MM.1S (cell line): ENCODE measurements at regions not wholly inside any gene's neighbourhood (a gene's known extent, or its start where the extent isn't known, plus 50 kb on each side); places are given as distances from the start of the nearest gene placed in this dataset.
A peak's percentile ranks its signal among the peaks of the same experiment; 100 is the strongest.

ENCODE experiments used
- DNase-seq: peaks from one replicate; pipeline ENCODE4 v3.0.0-alpha.2; 2015
- H2AFZ ChIP-seq: fragments of 300-600 bp; sonication (generic); 2 replicates; pipeline ENCODE4 v1.6.0; 2016; ENCODE audit warnings: antibody characterized with exemption, low read length
- H3F3A ChIP-seq: fragments of 300-600 bp; sonication (generic); 2 replicates; pipeline ENCODE4 v1.6.1; 2016; ENCODE audit warnings: mild to moderate bottlenecking, antibody characterized with exemption, low read length, moderate library complexity, mixed read lengths; ENCODE audit not compliant: insufficient read depth
- H3K27ac ChIP-seq: fragments of 300-600 bp; sonication (generic); 2 replicates; pipeline ENCODE4 v1.5.1; 2016; ENCODE audit warnings: mild to moderate bottlenecking, low read length
- H3K27me3 ChIP-seq: fragments of 300-600 bp; sonication (generic); replicated peaks from 2 replicates; pipeline ENCODE4 v1.6.0; 2016; ENCODE audit warnings: low read length; ENCODE audit not compliant: insufficient read depth
- H3K36me3 ChIP-seq: fragments of 300-600 bp; sonication (generic); replicated peaks from 2 replicates; pipeline ENCODE4 v1.6.1; 2016; ENCODE audit warnings: mild to moderate bottlenecking, low read length, mixed read lengths; ENCODE audit not compliant: insufficient read depth
- H3K4me1 ChIP-seq: fragments of 300-600 bp; sonication (generic); 2 replicates; pipeline ENCODE4 v1.6.1; 2016; ENCODE audit warnings: low read length, mixed read lengths
- H3K4me2 ChIP-seq: fragments of 300-600 bp; sonication (generic); 2 replicates; pipeline ENCODE4 v1.6.0; 2016; ENCODE audit warnings: low read depth, low read length
- H3K4me3 ChIP-seq: fragments of 300-600 bp; sonication (generic); 2 replicates; pipeline ENCODE4 v1.5.1; 2016; ENCODE audit warnings: low read length, mixed read lengths
- H3K79me2 ChIP-seq: fragments of 300-600 bp; sonication (generic); 2 replicates; pipeline ENCODE4 v1.6.1; 2016; ENCODE audit warnings: mixed run types, low read length, mixed read lengths
- H3K9ac ChIP-seq: fragments of 300-600 bp; sonication (generic); 2 replicates; pipeline ENCODE4 v1.6.1; 2016; ENCODE audit warnings: low read length, mixed read lengths
- H3K9me2 ChIP-seq: fragments of 300-600 bp; sonication (generic); replicated peaks from 2 replicates; pipeline ENCODE4 v1.6.1; 2016; ENCODE audit warnings: mild to moderate bottlenecking, low read length, mixed read lengths; ENCODE audit not compliant: insufficient read depth
- H3K9me3 ChIP-seq: fragments of 300-600 bp; sonication (generic); replicated peaks from 2 replicates; pipeline ENCODE4 v1.6.1; 2016; ENCODE audit warnings: mild to moderate bottlenecking, low read length, mixed read lengths; ENCODE audit not compliant: insufficient read depth
- H4K20me1 ChIP-seq: fragments of 300-600 bp; sonication (generic); 2 replicates; pipeline ENCODE4 v1.6.1; 2016; ENCODE audit warnings: mild to moderate bottlenecking, low read length, moderate library complexity, mixed read lengths; ENCODE audit not compliant: insufficient read depth
- CTCF ChIP-seq: fragments of 300-600 bp; sonication (generic); IDR thresholded peaks from 2 replicates; pipeline ENCODE4 v1.5.1; 2016; ENCODE audit warnings: antibody characterized with exemption, low read length, mixed read lengths
- EZH2 ChIP-seq: fragments of 300-600 bp; sonication (generic); optimal IDR thresholded peaks from 2 replicates; pipeline ENCODE3; 2017; ENCODE audit warnings: low read depth, mild to moderate bottlenecking, antibody characterized with exemption, low read length, mixed read lengths
- EZH2phosphoT487 ChIP-seq: fragments of 300-600 bp; sonication (generic); IDR thresholded peaks from 2 replicates; pipeline ENCODE4 v1.6.1; 2018; ENCODE audit warnings: antibody characterized with exemption, low read length

DNA sequence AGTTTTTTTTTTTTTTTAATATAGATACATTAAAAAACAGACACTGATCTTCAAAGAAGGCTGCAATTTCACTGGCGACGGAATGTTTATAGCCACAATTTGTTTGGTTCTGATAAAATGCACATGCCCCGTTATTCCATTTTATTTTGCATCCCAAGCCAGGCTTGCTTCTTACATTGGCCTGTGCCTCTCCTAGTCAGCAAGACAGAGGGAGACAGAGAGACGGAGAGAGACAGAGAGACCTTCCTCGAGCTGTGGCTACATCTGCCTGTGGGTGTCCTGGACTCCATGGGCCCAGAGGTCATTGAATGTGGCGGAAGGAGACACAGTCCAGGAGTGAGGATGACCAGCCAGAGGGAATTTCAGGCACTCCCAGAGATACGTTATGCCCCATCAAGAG lies 926.6 kb downstream of the VRK1 start:
- Histone ChIP-seq H3K9ac (no peak overlapping the region), H3K9me2 (no peaks in the 10 kb centered on the region), H3K79me2 (no peaks in the 10 kb centered on the region), H3K4me1 (no peaks in the 10 kb centered on the region), H3K9me3 (no peaks in the 10 kb centered on the region), H4K20me1 (no peaks in the 10 kb centered on the region), H3K27ac (no peak overlapping the region), H3K4me3 (no peak overlapping the region), H3K27me3 (no peaks in the 10 kb centered on the region), H2AFZ (no peak overlapping the region), H3F3A (no peaks in the 10 kb centered on the region), H3K36me3 (no peaks in the 10 kb centered on the region), H3K4me2 (no peak overlapping the region)
- no peak for TF ChIP-seq EZH2phosphoT487
- TF ChIP-seq EZH2 = no peak
- TF ChIP-seq CTCF = no peak
- no peak for DNase-seq

DNA sequence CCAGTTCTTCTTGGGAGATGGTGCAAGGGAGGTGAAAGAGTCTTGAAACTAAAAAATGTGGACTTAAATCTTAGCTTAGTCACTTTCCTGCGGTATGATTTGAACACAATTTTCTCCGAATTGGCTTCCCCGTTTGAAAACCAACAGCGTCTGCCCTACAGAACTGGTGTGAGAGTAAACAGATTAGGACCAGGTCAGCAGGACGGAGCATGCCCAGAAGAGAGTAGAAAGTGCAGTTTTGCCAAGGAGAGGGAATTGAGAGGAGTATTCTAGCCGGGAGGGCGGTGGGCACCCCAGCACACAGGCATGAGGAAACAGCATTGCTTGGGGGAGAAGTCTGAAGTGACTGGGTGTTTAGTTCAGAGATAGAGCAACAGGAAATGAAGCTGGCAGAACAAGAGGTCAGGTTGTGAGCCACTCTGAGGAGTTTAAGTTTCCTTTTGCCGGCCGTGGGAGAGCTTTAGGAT lies 927.1 kb downstream of the VRK1 start:
- no peak for DNase-seq
- Histone ChIP-seq H3K9me3 (no peaks in the 10 kb centered on the region), H3K4me2 (peak overlapping the region; percentile 27; the same call in 1 of the 2 replicates), H3K9ac (no peak overlapping the region), H4K20me1 (no peaks in the 10 kb centered on the region), H3K9me2 (no peaks in the 10 kb centered on the region), H3K27me3 (no peaks in the 10 kb centered on the region), H3K79me2 (no peaks in the 10 kb centered on the region), H3K36me3 (no peaks in the 10 kb centered on the region), H3K4me1 (no peaks in the 10 kb centered on the region), H3F3A (no peaks in the 10 kb centered on the region), H2AFZ (peak overlapping the region; percentile 35; the same call in 1 of the 2 replicates), H3K4me3 (no peak overlapping the region), H3K27ac (no peak overlapping the region)
- TF ChIP-seq EZH2phosphoT487 (no peak), CTCF (no peak), EZH2 (no peak)

DNA sequence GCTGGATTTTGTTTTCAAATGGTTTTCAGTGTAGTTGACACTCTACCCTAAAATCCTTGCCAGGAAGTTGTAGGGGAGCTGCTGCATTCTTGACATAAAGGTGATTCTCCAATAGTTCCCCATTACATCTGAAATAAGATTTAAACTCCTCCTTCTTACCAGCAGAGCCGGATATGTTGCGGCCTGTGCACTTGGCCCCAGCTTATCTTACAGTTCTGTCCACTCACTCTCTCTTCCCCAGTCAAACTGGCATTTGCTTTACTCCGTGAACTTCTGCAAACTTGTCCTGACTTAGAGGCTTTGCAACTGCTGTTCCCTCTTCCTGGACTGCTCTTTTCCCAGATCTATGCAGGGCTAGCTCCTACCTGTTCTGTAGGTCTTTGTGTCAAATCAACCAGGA lies 929.5 kb downstream of the VRK1 start:
- no peaks in the 10 kb centered on the region for H3K36me3 ChIP-seq
- H3K79me2 ChIP-seq = no peaks in the 10 kb centered on the region
- no peak overlapping the region for H2AFZ ChIP-seq
- H3K27me3 ChIP-seq = no peaks in the 10 kb centered on the region
- H3F3A ChIP-seq = no peaks in the 10 kb centered on the region
- H3K9me2 ChIP-seq = no peaks in the 10 kb centered on the region
- no peak overlapping the region for H3K27ac ChIP-seq
- no peaks in the 10 kb centered on the region for H3K9me3 ChIP-seq
- no peak overlapping the region for H3K4me3 ChIP-seq
- H3K9ac ChIP-seq = no peak overlapping the region
- TF ChIP-seq EZH2phosphoT487 (no peak), EZH2 (no peak), CTCF (no peak)
- no peak overlapping the region for H3K4me2 ChIP-seq
- H4K20me1 ChIP-seq = no peaks in the 10 kb centered on the region
- DNase-seq = no peak
- H3K4me1 ChIP-seq = no peaks in the 10 kb centered on the region
